SK-N-MC (cell line): ENCODE measurements at regions not wholly inside any gene's neighbourhood (a gene's known extent, or its start where the extent isn't known, plus 50 kb on each side); places are given as distances from the start of the nearest gene placed in this dataset.

Source experiments
- EZH2 ChIP-seq: fragments of 200-600 bp; sonication (generic); IDR thresholded peaks from one replicate; pipeline ENCODE4 v1.6.1; 2017; ENCODE audit warnings: antibody characterized with exemption
- POLR2AphosphoS5 ChIP-seq: IDR thresholded peaks from 2 replicates; pipeline ENCODE4 v1.6.1; 2012; ENCODE audit warnings: mild to moderate bottlenecking, low read depth, low read length, borderline replicate concordance

GRCh38 chr5:2530609-2531008, 220.9 kb downstream of the IRX2 start:
- TF ChIP-seq EZH2 (no peak), POLR2AphosphoS5 (no peak)
